ENCODE measurements at regions not wholly inside any gene's neighbourhood (a gene's known extent, or its start where the extent isn't known, plus 50 kb on each side); places are given as distances from the start of the nearest gene placed in this dataset.
"Not testable (repeated sequence)": the region's sequence is repeated elsewhere in the genome, so short reads cannot be mapped to it uniquely, and the experiment has no call there.

DNA sequence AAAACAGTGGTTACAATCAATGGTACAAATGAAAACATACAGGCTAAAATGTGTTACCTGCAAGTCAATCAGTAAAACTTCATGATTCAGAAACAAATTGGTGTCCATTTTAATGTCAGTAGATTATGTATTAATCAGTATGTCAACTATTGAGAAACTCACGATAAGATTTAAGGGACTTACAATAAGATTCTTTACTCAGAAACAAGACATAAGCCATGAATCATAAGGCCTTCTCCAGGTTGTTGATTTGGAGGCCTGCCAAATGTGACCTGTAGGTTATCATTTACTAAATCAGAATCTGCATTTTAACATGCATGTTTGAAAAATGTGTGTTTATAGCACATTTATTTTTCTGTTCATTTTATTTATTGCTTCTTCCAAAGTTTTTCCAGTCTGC, 623.1 kb downstream of the CCDC85A start:
- no peak for DNase-seq (ENCODE audit: low read depth)

DNA sequence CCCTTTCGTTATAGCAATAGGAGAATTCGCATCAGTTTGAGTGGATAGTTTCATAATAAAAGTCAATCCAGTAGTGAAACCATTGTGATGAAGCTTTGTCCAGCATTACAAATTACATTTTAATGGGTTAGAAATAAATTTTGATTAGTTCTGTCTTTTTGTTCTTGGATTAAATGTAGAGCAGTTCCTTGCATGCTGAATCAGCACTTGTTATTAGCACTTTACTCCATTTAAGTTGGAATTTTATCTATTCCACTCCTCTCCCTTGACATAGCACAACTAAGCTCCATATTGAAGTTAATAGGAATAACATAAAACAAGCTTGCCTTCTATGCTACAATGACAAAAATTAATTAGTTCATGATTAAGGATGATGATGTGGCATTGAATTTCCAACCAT, 624.1 kb downstream of the CCDC85A start:
- no peak for DNase-seq (ENCODE audit: low read depth)

- no peak for DNase-seq (ENCODE audit: low read depth)
Observed at GRCh38 chr2:56811401-56811800, 627.6 kb downstream of the CCDC85A start.

DNA sequence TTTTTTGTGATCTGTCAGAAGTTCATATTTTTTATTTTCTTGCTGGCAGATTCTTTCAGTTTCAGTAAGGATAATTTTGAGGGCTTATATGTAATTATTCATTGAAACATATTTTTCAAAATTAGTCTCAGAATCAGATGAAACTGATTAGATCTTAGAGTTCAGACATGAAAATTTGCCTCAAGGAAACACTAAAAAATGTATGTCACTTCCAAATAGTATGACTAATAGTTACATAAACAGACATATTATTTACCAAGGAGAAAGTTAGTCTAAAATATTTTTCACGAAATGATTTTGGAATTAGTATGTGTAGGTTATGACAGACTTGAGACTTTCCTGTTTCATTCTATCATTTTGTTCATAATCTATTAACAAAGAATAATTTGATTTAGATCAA, 628.6 kb downstream of the CCDC85A start:
- no peak for DNase-seq (ENCODE audit: low read depth)

DNA sequence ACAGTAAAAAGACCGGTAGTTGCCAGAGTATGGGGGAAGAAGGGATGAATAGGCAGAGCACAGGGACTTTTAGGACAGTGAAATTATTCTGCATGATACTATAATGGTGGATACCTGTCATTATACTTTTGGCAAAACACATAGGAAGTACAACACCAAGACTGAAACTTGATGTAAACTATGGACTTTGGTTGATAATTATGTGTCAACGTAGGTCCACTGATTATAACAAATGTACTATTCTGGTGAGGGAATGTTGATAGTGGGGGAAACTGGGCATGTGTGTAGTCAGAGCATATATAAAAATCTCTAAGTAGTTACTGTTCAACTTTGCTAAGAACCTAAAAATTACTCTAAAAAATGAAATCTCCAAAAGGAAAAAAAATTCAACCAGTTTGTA, 629.7 kb downstream of the CCDC85A start:
- no peak for DNase-seq (ENCODE audit: low read depth)

GRCh38 chr2:56816666-56817065, 632.9 kb downstream of the CCDC85A start:
- DNase-seq (ENCODE audit: low read depth) = no peak

- no peak for DNase-seq (ENCODE audit: low read depth)
Observed at GRCh38 chr2:56831780-56832179, 648.0 kb downstream of the CCDC85A start.

GRCh38 chr2:56834686-56835085, 650.9 kb downstream of the CCDC85A start:
- DNase-seq (ENCODE audit: low read depth) = no peak

DNA sequence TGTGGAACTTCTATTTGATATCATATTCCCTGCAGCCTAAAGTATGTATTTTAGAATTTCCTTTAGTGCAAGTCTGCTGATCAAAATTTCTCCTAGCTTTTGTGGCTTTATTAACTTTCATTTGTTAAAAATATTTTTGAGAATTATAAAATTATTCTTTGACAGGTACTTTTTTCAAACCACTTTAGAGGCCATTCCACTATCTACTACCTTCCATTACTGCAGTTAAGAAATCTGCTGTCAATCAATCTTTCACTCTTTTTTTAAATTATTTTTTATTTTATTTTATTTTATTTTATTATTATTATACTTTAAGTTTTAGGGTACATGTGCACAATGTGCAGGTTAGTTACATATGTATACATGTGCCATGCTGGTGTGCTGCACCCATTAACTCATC, 656.2 kb downstream of the CCDC85A start:
- DNase-seq (ENCODE audit: low read depth) = not testable (repeated sequence)

DNA sequence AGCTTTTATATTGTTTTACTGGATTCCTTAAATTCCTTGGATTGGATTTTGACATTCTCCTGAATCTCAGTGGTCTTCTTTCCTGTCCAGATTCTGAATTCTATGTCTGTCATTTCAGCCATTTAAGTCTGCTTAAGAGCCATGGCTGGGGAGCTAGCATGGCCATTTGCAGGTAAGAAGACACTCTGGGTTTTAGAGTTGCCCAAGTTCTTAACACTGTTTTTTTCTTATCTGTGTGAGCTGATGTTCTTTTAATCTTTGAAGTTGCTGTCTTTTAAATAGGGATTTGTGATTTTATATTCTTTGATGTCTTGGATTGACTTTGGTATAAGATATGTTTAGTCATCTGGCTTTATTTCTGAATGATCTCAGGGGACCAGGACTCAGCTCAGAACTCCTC, 677.2 kb downstream of the CCDC85A start:
- DNase-seq (ENCODE audit: low read depth) = no peak

GRCh38 chr2:56871644-56872043, 687.9 kb downstream of the CCDC85A start:
- DNase-seq (ENCODE audit: low read depth) = no peak

DNA sequence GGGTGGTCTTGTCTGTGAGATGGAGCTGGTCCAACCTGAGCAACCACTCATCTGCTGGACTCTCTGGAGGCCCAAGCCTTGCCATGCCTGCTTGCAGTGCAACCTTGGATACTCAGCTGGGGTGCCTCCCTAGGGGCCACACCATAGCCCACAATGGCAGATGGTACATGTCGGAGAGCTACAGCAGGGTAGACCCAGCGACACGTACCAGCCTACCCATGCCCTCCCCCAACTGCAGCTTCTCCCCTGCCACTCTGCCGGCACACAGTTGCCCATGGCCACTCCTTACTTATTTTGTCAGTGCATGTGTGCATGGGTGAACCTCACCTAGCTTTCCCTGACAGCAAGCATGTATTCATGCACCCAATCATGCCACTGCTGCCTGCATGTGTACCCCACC, 690.9 kb downstream of the CCDC85A start:
- no peak for DNase-seq (ENCODE audit: low read depth)

- DNase-seq (ENCODE audit: low read depth) = no peak
Observed at GRCh38 chr2:56889738-56890137, 705.9 kb downstream of the CCDC85A start.

- DNase-seq (ENCODE audit: low read depth) = no peak
Observed at GRCh38 chr2:56892382-56892781, 708.6 kb downstream of the CCDC85A start.

DNA sequence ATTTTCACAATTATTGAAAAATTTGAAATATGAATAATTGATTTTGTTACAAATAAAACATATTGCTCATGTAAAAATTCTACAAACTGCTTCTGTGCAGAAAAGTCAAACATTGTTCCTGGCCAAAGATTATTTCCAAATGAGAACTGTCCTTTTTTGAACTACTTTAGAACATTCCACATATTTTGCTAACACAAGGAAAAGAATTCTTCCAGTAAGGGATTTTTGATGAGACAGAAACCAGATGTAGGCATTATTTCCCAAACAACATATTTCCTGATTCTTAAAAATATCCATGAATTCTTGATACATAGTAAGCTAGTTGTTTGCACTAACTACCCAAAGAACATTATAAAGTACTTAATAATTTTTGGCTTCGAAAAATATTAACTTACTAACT, 715.2 kb downstream of the CCDC85A start:
- no peak for DNase-seq (ENCODE audit: low read depth)

DNA sequence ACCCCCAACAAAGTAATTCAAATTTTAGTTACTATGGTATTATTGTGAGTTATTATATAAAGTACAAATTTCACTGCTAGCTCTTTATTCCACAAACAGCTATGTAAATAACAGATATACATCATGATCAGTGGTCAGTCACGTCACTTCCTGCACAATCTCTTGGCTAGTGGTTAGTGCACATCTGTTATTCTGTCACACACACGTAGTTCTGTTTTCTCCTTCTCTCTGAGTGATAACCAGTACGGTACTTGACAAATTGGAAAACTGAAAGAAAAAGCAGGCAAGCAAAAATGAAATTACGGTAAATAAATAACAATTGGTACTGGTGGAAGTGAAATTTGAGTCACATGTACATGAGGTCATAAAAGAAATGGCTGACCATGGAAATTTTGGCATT, 728.7 kb downstream of the CCDC85A start:
- no peak for DNase-seq (ENCODE audit: low read depth)

GRCh38 chr2:56918790-56919189, 735.0 kb downstream of the CCDC85A start:
- DNase-seq (ENCODE audit: low read depth) = no peak

DNA sequence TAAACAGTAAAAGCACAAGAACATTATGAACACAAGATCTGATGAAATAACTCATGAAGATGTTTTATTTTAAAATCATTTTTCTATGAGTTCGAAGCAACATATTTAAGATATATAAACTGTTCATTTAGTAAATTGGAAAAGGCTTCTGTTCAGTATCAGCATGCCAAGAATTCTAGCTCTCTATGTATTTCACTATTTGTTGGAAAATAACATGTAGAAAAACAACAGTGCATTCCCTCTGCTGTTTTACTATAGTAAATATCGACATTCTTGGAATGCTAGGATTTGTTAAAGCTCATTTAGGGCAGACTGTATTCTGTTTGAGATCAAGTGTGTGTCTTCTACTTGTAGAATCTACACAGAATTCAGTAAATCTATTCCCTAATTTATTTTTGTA, 750.2 kb downstream of the CCDC85A start:
- DNase-seq (ENCODE audit: low read depth) = no peak

GRCh38 chr2:56934866-56935265, 751.1 kb downstream of the CCDC85A start:
- no peak for DNase-seq (ENCODE audit: low read depth)

DNA sequence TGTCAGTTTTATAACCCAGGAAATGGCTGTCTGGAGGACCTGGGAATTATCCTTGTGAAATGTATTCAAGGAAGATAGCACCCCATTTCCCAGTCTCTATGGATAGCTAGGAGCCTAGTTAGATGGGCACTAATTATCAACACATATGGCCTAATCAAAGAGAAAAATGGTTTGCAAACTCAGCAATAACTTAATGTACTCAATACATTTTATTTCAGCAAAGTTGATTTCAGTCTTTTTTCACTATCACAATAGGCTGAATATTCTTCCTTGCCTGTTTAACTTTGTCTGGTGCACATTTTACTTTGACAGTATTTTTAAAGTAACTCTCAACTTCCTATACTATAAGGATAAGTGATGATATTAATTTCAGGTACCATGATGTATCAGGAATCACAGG, 756.3 kb downstream of the CCDC85A start:
- DNase-seq (ENCODE audit: low read depth) = no peak

DNA sequence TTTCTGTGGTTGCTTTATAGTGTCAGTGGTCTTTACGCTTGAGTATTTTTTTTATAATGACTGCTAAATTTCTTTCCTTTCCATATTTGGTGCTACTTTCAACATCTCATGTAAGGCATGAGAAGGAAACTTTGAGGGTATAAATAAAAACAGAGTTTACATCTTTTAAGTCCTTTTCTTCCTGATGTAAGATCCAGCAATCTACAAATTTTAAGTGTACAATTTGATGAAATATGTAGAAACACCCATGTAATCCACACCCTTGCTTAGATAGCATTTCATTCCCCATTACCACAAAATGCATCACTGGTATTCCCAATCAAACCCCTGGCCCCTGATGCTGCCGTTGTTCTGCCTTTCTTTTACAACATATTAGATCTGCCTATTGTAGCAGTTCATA, 769.1 kb downstream of the CCDC85A start:
- no peak for DNase-seq (ENCODE audit: low read depth)

DNA sequence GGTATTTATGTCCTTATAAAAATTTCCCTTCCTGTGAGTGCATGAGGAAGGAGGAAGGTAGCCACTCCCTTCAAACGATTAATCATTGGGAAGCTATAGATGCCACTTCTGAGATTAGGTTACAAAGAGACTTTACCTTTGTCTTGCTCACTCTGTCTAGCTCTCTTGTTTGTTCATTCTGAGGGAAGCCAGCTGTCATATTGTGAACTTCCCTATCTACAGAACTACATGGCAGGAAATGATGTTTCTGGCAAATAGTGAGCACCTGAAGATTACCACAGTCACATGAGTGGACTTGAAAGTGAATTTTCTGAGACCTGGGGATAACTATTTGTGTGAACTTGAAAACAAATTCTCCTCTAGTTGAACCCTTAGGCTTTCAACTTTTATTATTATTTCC, 776.8 kb downstream of the CCDC85A start:
- DNase-seq (ENCODE audit: low read depth) = no peak

DNA sequence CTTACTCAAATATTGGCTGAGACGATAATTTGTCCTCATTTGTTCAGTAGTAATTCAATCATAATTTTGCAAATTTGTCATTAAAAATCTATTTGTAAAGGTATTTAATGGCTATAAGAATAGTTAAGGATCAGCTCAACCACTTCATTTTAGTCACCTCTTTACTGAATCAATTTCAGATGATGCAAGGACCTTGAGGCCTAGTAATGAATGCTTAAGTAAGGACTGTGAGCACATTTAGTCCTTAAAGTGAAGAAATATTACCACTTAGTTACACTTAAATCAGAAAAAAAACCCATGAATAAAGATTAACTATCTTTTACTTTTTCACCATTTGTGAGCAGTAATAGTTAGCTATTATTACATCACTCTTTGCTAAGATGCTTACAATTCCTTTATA, 778.9 kb downstream of the CCDC85A start:
- DNase-seq (ENCODE audit: low read depth) = no peak

GRCh38 chr2:56969513-56969912, 785.7 kb downstream of the CCDC85A start:
- no peak for DNase-seq (ENCODE audit: low read depth)

- DNase-seq (ENCODE audit: low read depth) = no peak
Observed at GRCh38 chr2:56971383-56971974, 787.7 kb downstream of the CCDC85A start.
